Mammary epithelial cell (primary cell): ENCODE measurements at regions not wholly inside any gene's neighbourhood (a gene's known extent, or its start where the extent isn't known, plus 50 kb on each side); places are given as distances from the start of the nearest gene placed in this dataset.

Experiments
- EZH2 ChIP-seq: IDR thresholded peaks from 2 replicates; pipeline ENCODE4 v1.6.1; 2012; ENCODE audit warnings: low read length, inconsistent platforms, borderline replicate concordance
- TF ChIP-seq, protein P1 (sequence below), 2 donors: IDR thresholded peaks in 1 of 2; conservative IDR thresholded peaks in 1 of 2; 2 replicates each; pipeline ENCODE4 v1.5.1; 2011 to 2012; ENCODE audit warnings: inconsistent platforms in 2 of 2, low read length in 2 of 2, mild to moderate bottlenecking in 2 of 2, control low read depth in 1 of 2, low read depth in 1 of 2; ENCODE audit not compliant: insufficient read depth in 1 of 2; ENCODE audit errors: extremely low read depth in 1 of 2

DNA sequence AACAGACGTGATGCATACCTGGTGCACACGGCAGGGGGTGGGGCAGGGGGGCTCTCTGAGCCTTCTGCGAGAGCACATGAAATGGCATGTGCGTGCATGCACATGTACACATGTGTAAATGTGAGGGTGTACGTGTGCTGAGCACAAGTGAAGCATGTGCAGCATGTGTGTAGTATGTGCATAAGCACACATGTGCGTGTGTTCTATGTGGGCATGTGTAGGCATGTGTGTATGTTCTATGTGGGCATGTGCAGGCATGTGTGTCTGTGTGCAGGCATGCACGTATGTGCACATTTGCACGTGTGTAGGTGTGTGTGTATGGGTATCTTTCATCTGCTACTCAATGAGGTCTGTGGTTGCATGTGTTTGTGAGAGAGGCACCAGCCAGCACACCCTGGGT lies 371.2 kb downstream of the CTTN start:
- TF ChIP-seq, protein P1, sequence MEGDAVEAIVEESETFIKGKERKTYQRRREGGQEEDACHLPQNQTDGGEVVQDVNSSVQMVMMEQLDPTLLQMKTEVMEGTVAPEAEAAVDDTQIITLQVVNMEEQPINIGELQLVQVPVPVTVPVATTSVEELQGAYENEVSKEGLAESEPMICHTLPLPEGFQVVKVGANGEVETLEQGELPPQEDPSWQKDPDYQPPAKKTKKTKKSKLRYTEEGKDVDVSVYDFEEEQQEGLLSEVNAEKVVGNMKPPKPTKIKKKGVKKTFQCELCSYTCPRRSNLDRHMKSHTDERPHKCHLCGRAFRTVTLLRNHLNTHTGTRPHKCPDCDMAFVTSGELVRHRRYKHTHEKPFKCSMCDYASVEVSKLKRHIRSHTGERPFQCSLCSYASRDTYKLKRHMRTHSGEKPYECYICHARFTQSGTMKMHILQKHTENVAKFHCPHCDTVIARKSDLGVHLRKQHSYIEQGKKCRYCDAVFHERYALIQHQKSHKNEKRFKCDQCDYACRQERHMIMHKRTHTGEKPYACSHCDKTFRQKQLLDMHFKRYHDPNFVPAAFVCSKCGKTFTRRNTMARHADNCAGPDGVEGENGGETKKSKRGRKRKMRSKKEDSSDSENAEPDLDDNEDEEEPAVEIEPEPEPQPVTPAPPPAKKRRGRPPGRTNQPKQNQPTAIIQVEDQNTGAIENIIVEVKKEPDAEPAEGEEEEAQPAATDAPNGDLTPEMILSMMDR (conservative IDR thresholded peaks at IDR 0.05 in 1 of 2, IDR thresholded peaks at IDR 0.05 in 1 of 2; ENCODE audit: extremely low read depth in 1 of 2, insufficient read depth in 1 of 2, low read depth in 1 of 2, low read length in 2 of 2) = no peak
- no peak for TF ChIP-seq EZH2
